IMR-90 (cell line): ENCODE measurements at regions not wholly inside any gene's neighbourhood (a gene's known extent, or its start where the extent isn't known, plus 50 kb on each side); places are given as distances from the start of the nearest gene placed in this dataset.

ENCODE experiments used
- ATAC-seq: fragments of 200-7000 bp; cut with Tn5 transposase; 2 replicates; pipeline ENCODE4 v1.9.1; 2020; ENCODE audit warnings: low read depth, mild to moderate bottlenecking, moderate library complexity
- BruUV-seq: library from RNA; stranded (reverse); fragments of 400-500 nt; replicated peaks from 2 replicates; lab custom pipeline; 2021; lab: Mats Ljungman, UMichigan
- CTCF ChIA-PET: fragments of 300-600 bp; formaldehyde crosslinking; extraction: SDS; loops from one replicate; lab custom pipeline; 2021; ENCODE audit warnings: antibody characterized with exemption; lab: Yijun Ruan, JAX
- POLR2A ChIA-PET: fragments of 300-600 bp; sonication (Branson Sonifier 250); formaldehyde crosslinking; loops from one replicate; lab custom pipeline; 2022; ENCODE audit warnings: antibody characterized with exemption; ENCODE audit not compliant: unreplicated experiment; lab: Charles Lee
- DNase-seq: peaks from one replicate; pipeline ENCODE4 v3.0.0; 2013
- H2AFZ ChIP-seq: replicated peaks from 2 replicates; pipeline ENCODE3; 2013; ENCODE audit warnings: low read length, mild to moderate bottlenecking; ENCODE audit not compliant: poor library complexity
- H2AK5ac ChIP-seq: 2 replicates; pipeline ENCODE4 v1.6.1; 2013; ENCODE audit warnings: low read depth, low read length, inconsistent platforms
- H2AK9ac ChIP-seq: replicated peaks from 2 replicates; pipeline ENCODE3; 2013; ENCODE audit warnings: mild to moderate bottlenecking, low read depth, low read length, moderate library complexity; ENCODE audit not compliant: poor library complexity
- H2BK120ac ChIP-seq: 2 replicates; pipeline ENCODE4 v1.6.1; 2013; ENCODE audit warnings: low read depth, low read length, inconsistent platforms
- H2BK15ac ChIP-seq: 3 replicates; pipeline ENCODE4 v1.6.1; 2013; ENCODE audit warnings: low read depth, low read length, inconsistent platforms
- H2BK20ac ChIP-seq: 2 replicates; pipeline ENCODE4 v1.6.1; 2013; ENCODE audit warnings: low read depth, mild to moderate bottlenecking, inconsistent platforms, low read length, moderate library complexity
- H2BK5ac ChIP-seq: 2 replicates; pipeline ENCODE4 v1.6.1; 2013; ENCODE audit warnings: mild to moderate bottlenecking, low read depth, low read length, inconsistent platforms; ENCODE audit not compliant: poor library complexity, severe bottlenecking
- H3K14ac ChIP-seq: replicated peaks from 2 replicates; pipeline ENCODE4 v1.6.1; 2013; ENCODE audit warnings: low read depth, low read length, inconsistent platforms
- H3K18ac ChIP-seq: 2 replicates; pipeline ENCODE4 v1.6.1; 2013; ENCODE audit warnings: low read depth, low read length, control low read depth
- H3K23ac ChIP-seq: 2 replicates; pipeline ENCODE4 v1.6.1; 2013; ENCODE audit warnings: low read depth, low read length, inconsistent platforms
- H3K27ac ChIP-seq: 2 replicates; pipeline ENCODE4 v1.5.1; 2013; ENCODE audit warnings: mild to moderate bottlenecking, control low read depth, low read length; ENCODE audit not compliant: insufficient read depth
- H3K27me3 ChIP-seq: 2 replicates; pipeline ENCODE4 v1.6.1; 2013; ENCODE audit warnings: low read length; ENCODE audit not compliant: control insufficient read depth, insufficient read depth
- H3K36me3 ChIP-seq: 2 replicates; pipeline ENCODE4 v1.6.1; 2013; ENCODE audit warnings: low read length, mixed read lengths; ENCODE audit not compliant: control insufficient read depth, insufficient read depth
- H3K4ac ChIP-seq: 2 replicates; pipeline ENCODE4 v1.6.1; 2013; ENCODE audit warnings: low read depth, low read length, inconsistent platforms
- H3K4me1 ChIP-seq: 2 replicates; pipeline ENCODE4 v1.6.1; 2013; ENCODE audit warnings: low read length, mixed read lengths; ENCODE audit not compliant: control insufficient read depth, insufficient read depth
- H3K4me2 ChIP-seq: 2 replicates; pipeline ENCODE4 v1.6.1; 2013; ENCODE audit warnings: low read depth, mild to moderate bottlenecking, control low read depth, low read length, moderate library complexity
- H3K4me3 ChIP-seq: 2 replicates; pipeline ENCODE4 v1.5.1; 2013; ENCODE audit warnings: low read depth, mild to moderate bottlenecking, control low read depth, low read length, moderate library complexity; ENCODE audit not compliant: insufficient read depth
- H3K56ac ChIP-seq: 2 replicates; pipeline ENCODE4 v1.6.1; 2013; ENCODE audit warnings: low read length, inconsistent platforms; ENCODE audit not compliant: insufficient read depth; ENCODE audit errors: extremely low read depth
- H3K79me1 ChIP-seq, 2 experiments: 2 replicates each; pipeline ENCODE4 v1.6.1; 2013; ENCODE audit warnings: low read length in 2 of 2, inconsistent platforms in 1 of 2, low read depth in 1 of 2
- H3K9ac ChIP-seq: 2 replicates; pipeline ENCODE4 v1.6.1; 2013; ENCODE audit warnings: low read depth, low read length, control low read depth
- H3K9me1 ChIP-seq: 2 replicates; pipeline ENCODE4 v1.6.1; 2013; ENCODE audit warnings: low read length, inconsistent platforms; ENCODE audit not compliant: insufficient read depth
- H3K9me3 ChIP-seq: 2 replicates; pipeline ENCODE4 v1.6.1; 2013; ENCODE audit warnings: low read length; ENCODE audit not compliant: control insufficient read depth, insufficient read depth
- H4K20me1 ChIP-seq: 2 replicates; pipeline ENCODE4 v1.6.1; 2013; ENCODE audit warnings: low read length, inconsistent platforms; ENCODE audit not compliant: insufficient read depth
- H4K5ac ChIP-seq: 2 replicates; pipeline ENCODE4 v1.6.1; 2013; ENCODE audit warnings: mild to moderate bottlenecking, low read depth, low read length, control low read depth
- H4K8ac ChIP-seq, 2 experiments: 2 replicates each; pipeline ENCODE4 v1.6.1; 2013; ENCODE audit warnings: low read depth in 2 of 2, low read length in 2 of 2, control low read depth in 1 of 2, inconsistent platforms in 1 of 2
- H4K91ac ChIP-seq: 2 replicates; pipeline ENCODE4 v1.6.1; 2013; ENCODE audit warnings: low read depth, low read length, inconsistent platforms; ENCODE audit not compliant: insufficient read depth
- BHLHE40 ChIP-seq: fragments of 150-350 bp; IDR thresholded peaks from 2 replicates; pipeline ENCODE4 v1.6.1; 2016; ENCODE audit warnings: mild to moderate bottlenecking, low read depth, low read length
- CEBPB ChIP-seq: IDR thresholded peaks from 2 replicates; pipeline ENCODE4 v1.6.1; 2012; ENCODE audit warnings: low read depth, low read length, improper control_type of control experiment
- CHD1 ChIP-seq: IDR thresholded peaks from 2 replicates; pipeline ENCODE4 v1.6.1; 2012; ENCODE audit warnings: low read depth, low read length, improper control_type of control experiment
- FOS ChIP-seq: fragments of 150-350 bp; IDR thresholded peaks from 2 replicates; pipeline ENCODE4 v1.6.1; 2016; ENCODE audit warnings: low read depth, low read length
- MAZ ChIP-seq: IDR thresholded peaks from 2 replicates; pipeline ENCODE4 v1.6.1; 2012; ENCODE audit warnings: low read depth, mild to moderate bottlenecking, low read length, improper control_type of control experiment, moderate library complexity, borderline replicate concordance
- MXI1 ChIP-seq: IDR thresholded peaks from 2 replicates; pipeline ENCODE4 v1.6.1; 2012; ENCODE audit warnings: low read depth, mild to moderate bottlenecking, low read length, moderate library complexity, borderline replicate concordance
- NFE2L2 ChIP-seq: fragments of 150-350 bp; IDR thresholded peaks from 2 replicates; pipeline ENCODE4 v1.6.1; 2016; ENCODE audit warnings: low read depth, mild to moderate bottlenecking, low read length
- POLR2A ChIP-seq: IDR thresholded peaks from 2 replicates; pipeline ENCODE4 v1.6.1; 2012; ENCODE audit warnings: mild to moderate bottlenecking, low read depth, low read length
- RAD21 ChIP-seq: IDR thresholded peaks from 2 replicates; pipeline ENCODE4 v1.6.1; 2012; ENCODE audit warnings: low read length, improper control_type of control experiment
- RCOR1 ChIP-seq: IDR thresholded peaks from 2 replicates; pipeline ENCODE4 v1.6.1; 2012; ENCODE audit warnings: mild to moderate bottlenecking, low read length, improper control_type of control experiment; ENCODE audit not compliant: insufficient replicate concordance
- RFX5 ChIP-seq: IDR thresholded peaks from 2 replicates; pipeline ENCODE4 v1.8.0; 2012; ENCODE audit warnings: low read depth, mild to moderate bottlenecking, low read length, moderate library complexity
- SMC3 ChIP-seq: fragments of 150-350 bp; IDR thresholded peaks from 2 replicates; pipeline ENCODE4 v1.6.1; 2016; ENCODE audit warnings: low read depth, mild to moderate bottlenecking, antibody characterized with exemption, low read length, moderate library complexity
- WGBS, 2 experiments: methylation state at CpG; one replicate each; pipeline versions ENCODE4 v1.1.5 to v1.1.7; 2013; ENCODE audit warnings: missing lambda C conversion rate in 2 of 2; ENCODE audit not compliant: insufficient read length in 1 of 2; ENCODE audit errors: extremely low coverage in 2 of 2; 5-methylcytosine and 5-hydroxymethylcytosine counted together
- dilution Hi-C: fragments of 300-500 bp; cut with HindIII; formaldehyde crosslinking; loops from one replicate; pipeline ENCODE4 v1.14.3; 2018; ENCODE audit warnings: low sequenced_read_pairs; ENCODE audit not compliant: unreplicated experiment
- in situ Hi-C: fragments of 300-500 bp; cut with MboI; formaldehyde crosslinking; loops from 3 replicates; pipeline ENCODE4 v1.14.3; 2019; ENCODE audit warnings: low sequenced_read_pairs, inconsistent platforms, mixed read lengths
- intact Hi-C: fragments of 100-400 bp; cut with micrococcal nuclease; formaldehyde crosslinking; loops from 2 replicates; pipeline ENCODE4 v1.10.0; 2022
- TF ChIP-seq, protein P1 (sequence below): conservative IDR thresholded peaks from 2 replicates; pipeline ENCODE4 v1.5.1; 2012; ENCODE audit warnings: mild to moderate bottlenecking, low read depth, low read length, improper control_type of control experiment
- TF ChIP-seq, protein P2 (sequence below): fragments of 150-350 bp; IDR thresholded peaks from 2 replicates; pipeline ENCODE4 v1.6.1; 2016; ENCODE audit warnings: low read depth, mild to moderate bottlenecking, low read length, moderate library complexity, borderline replicate concordance
- TF ChIP-seq, protein P3 (sequence below): fragments of 150-350 bp; IDR thresholded peaks from 2 replicates; pipeline ENCODE4 v1.6.1; 2017; ENCODE audit warnings: mild to moderate bottlenecking, antibody characterized with exemption, low read length, low read depth

GRCh38 chr7:91778416-91778815 lies 102.1 kb downstream of the MTERF1 start:
- Histone ChIP-seq H3K4me2 (no peak overlapping the region), H4K5ac (no peak overlapping the region), H4K91ac (no peak overlapping the region), H2BK15ac (no peak overlapping the region), H4K20me1 (no peaks in the 10 kb centered on the region), H4K8ac (no peak overlapping the region), H2AK5ac (no peak overlapping the region), H3K23ac (no peak overlapping the region), H3K9me1 (no peaks in the 10 kb centered on the region), H2AK9ac (no peak overlapping the region), H3K4ac (no peak overlapping the region), H3K27ac (no peak overlapping the region), H3K36me3 (no peaks in the 10 kb centered on the region), H3K9ac (no peak overlapping the region), H3K27me3 (no peaks in the 10 kb centered on the region; the same call in 1 of the 2 replicates), H2AFZ (no peak overlapping the region), H3K18ac (no peak overlapping the region), H2BK20ac (no peak overlapping the region), H2BK5ac (no peak overlapping the region), H3K4me3 (no peak overlapping the region), H3K79me1 (no peaks in the 10 kb centered on the region), H2BK120ac (no peak overlapping the region), H3K4me1 (no peaks in the 10 kb centered on the region), H3K14ac (no peak overlapping the region), H3K9me3 (no peaks in the 10 kb centered on the region), H3K56ac (no peak overlapping the region)
- no TSS peak for BruUV-seq
- ATAC-seq, result no peak
- dilution Hi-C loops, result no loop called here
- DNase-seq, result no peak
- ChIA-PET POLR2A (no interaction called here), CTCF (interaction anchor here (0.6 kb wide), 1 partner anchor 1850 kb away, joined by 3 read pairs; no protein-coding TSS in a partner anchor)
- no CpG with 5 or more reads among the region's 1 CpG for WGBS, 2 experiments
- TF ChIP-seq CHD1 (no peak), BHLHE40 (no peak), RFX5 (no peak), RAD21 (no peak), MXI1 (no peak), FOS (no peak), POLR2A (no peak), NFE2L2 (no peak), CEBPB (no peak), RCOR1 (no peak), MAZ (no peak), SMC3 (no peak)
- TF ChIP-seq, protein P1, sequence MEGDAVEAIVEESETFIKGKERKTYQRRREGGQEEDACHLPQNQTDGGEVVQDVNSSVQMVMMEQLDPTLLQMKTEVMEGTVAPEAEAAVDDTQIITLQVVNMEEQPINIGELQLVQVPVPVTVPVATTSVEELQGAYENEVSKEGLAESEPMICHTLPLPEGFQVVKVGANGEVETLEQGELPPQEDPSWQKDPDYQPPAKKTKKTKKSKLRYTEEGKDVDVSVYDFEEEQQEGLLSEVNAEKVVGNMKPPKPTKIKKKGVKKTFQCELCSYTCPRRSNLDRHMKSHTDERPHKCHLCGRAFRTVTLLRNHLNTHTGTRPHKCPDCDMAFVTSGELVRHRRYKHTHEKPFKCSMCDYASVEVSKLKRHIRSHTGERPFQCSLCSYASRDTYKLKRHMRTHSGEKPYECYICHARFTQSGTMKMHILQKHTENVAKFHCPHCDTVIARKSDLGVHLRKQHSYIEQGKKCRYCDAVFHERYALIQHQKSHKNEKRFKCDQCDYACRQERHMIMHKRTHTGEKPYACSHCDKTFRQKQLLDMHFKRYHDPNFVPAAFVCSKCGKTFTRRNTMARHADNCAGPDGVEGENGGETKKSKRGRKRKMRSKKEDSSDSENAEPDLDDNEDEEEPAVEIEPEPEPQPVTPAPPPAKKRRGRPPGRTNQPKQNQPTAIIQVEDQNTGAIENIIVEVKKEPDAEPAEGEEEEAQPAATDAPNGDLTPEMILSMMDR, result no peak
- TF ChIP-seq, protein P2, sequence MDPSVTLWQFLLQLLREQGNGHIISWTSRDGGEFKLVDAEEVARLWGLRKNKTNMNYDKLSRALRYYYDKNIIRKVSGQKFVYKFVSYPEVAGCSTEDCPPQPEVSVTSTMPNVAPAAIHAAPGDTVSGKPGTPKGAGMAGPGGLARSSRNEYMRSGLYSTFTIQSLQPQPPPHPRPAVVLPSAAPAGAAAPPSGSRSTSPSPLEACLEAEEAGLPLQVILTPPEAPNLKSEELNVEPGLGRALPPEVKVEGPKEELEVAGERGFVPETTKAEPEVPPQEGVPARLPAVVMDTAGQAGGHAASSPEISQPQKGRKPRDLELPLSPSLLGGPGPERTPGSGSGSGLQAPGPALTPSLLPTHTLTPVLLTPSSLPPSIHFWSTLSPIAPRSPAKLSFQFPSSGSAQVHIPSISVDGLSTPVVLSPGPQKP, result no peak
- TF ChIP-seq, protein P3, sequence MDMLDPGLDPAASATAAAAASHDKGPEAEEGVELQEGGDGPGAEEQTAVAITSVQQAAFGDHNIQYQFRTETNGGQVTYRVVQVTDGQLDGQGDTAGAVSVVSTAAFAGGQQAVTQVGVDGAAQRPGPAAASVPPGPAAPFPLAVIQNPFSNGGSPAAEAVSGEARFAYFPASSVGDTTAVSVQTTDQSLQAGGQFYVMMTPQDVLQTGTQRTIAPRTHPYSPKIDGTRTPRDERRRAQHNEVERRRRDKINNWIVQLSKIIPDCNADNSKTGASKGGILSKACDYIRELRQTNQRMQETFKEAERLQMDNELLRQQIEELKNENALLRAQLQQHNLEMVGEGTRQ, result no peak
- in situ Hi-C loops, result no loop called here
- intact Hi-C loops, result no loop called here
